ENCODE measurements at regions not wholly inside any gene's neighbourhood (a gene's known extent, or its start where the extent isn't known, plus 50 kb on each side); places are given as distances from the start of the nearest gene placed in this dataset.

GRCh38 chr1:118716775-118717174, 271.4 kb downstream of the TBX15 start:
- Histone ChIP-seq H3K27me3 (no peaks in the 10 kb centered on the region), H3K9me3 (no peaks in the 10 kb centered on the region), H3K4me3 (no peak overlapping the region), H3K36me3 (no peaks in the 10 kb centered on the region), H3K4me1 (no peaks in the 10 kb centered on the region), H3K27ac (no peak overlapping the region)
- 65 to 74% methylated on average over 1 of the region's 1 CpG for WGBS, 2 donors
- intact Hi-C loops (cut with DNase I) = no loop called here
- DNase-seq = no peak
- TF ChIP-seq EP300 (IDR thresholded peaks at IDR 0.05) = no peak
- TF ChIP-seq CTCF (IDR thresholded peaks at IDR 0.05) = no peak
- no peak for TF ChIP-seq POLR2A (IDR thresholded peaks at IDR 0.05)
- no peak for TF ChIP-seq POLR2AphosphoS5 (IDR thresholded peaks at IDR 0.05)

GRCh38 chr1:118711356-118711755, 276.8 kb downstream of the TBX15 start:
- no peak for TF ChIP-seq POLR2A (IDR thresholded peaks at IDR 0.05)
- TF ChIP-seq EP300 (IDR thresholded peaks at IDR 0.05) = no peak
- no peak for TF ChIP-seq POLR2AphosphoS5 (IDR thresholded peaks at IDR 0.05)
- TF ChIP-seq CTCF (IDR thresholded peaks at IDR 0.05) = no peak
- intact Hi-C loops (cut with DNase I) = no loop called here
- DNase-seq = no peak
- Histone ChIP-seq H3K9me3 (no peaks in the 10 kb centered on the region), H3K36me3 (no peaks in the 10 kb centered on the region), H3K27me3 (no peaks in the 10 kb centered on the region), H3K4me3 (no peak overlapping the region), H3K4me1 (no peaks in the 10 kb centered on the region), H3K27ac (no peak overlapping the region)
- 50 to 58% methylated on average over 2 of the region's 2 CpGs for WGBS, 2 donors

GRCh38 chr1:118698911-118699310, 289.2 kb downstream of the TBX15 start:
- intact Hi-C loops (cut with DNase I) = no loop called here
- no peak overlapping the region for H3K27ac ChIP-seq
- 52 to 54% methylated on average over 2 of the region's 2 CpGs for WGBS, 2 donors
- no peak for DNase-seq
- no peaks in the 10 kb centered on the region for H3K4me1 ChIP-seq
- no peak overlapping the region for H3K4me3 ChIP-seq
- no peaks in the 10 kb centered on the region for H3K27me3 ChIP-seq
- no peaks in the 10 kb centered on the region for H3K9me3 ChIP-seq
- TF ChIP-seq CTCF (IDR thresholded peaks at IDR 0.05) = no peak
- TF ChIP-seq POLR2A (IDR thresholded peaks at IDR 0.05) = no peak
- no peak for TF ChIP-seq EP300 (IDR thresholded peaks at IDR 0.05)
- no peak for TF ChIP-seq POLR2AphosphoS5 (IDR thresholded peaks at IDR 0.05)
- H3K36me3 ChIP-seq = no peaks in the 10 kb centered on the region

- Histone ChIP-seq H3K4me3 (no peak overlapping the region), H3K9me3 (peaks cover 0 to 2% (median 0%) of the 10 kb centered on the region in 4 donors), H3K27me3 (no peaks in the 10 kb centered on the region), H3K27ac (no peak overlapping the region), H3K36me3 (no peaks in the 10 kb centered on the region), H3K4me1 (no peaks in the 10 kb centered on the region)
- no peak for TF ChIP-seq POLR2A (IDR thresholded peaks at IDR 0.05)
- no peak for TF ChIP-seq POLR2AphosphoS5 (IDR thresholded peaks at IDR 0.05)
- no peak for TF ChIP-seq EP300 (IDR thresholded peaks at IDR 0.05)
- TF ChIP-seq CTCF (IDR thresholded peaks at IDR 0.05) = no peak
- intact Hi-C loops (cut with DNase I) = no loop called here
- DNase-seq = no peak
- WGBS, 2 donors = 20 to 52% methylated on average over 1 of the region's 1 CpG
Measured at GRCh38 chr1:118692143-118692542, 296.0 kb downstream of the TBX15 start.

- no peak for TF ChIP-seq CTCF (IDR thresholded peaks at IDR 0.05)
- TF ChIP-seq POLR2AphosphoS5 (IDR thresholded peaks at IDR 0.05) = no peak
- TF ChIP-seq EP300 (IDR thresholded peaks at IDR 0.05) = no peak
- TF ChIP-seq POLR2A (IDR thresholded peaks at IDR 0.05) = no peak
- Histone ChIP-seq H3K4me1 (no peaks in the 10 kb centered on the region), H3K27ac (no peak overlapping the region), H3K9me3 (peaks cover 0 to 2% (median 0%) of the 10 kb centered on the region in 4 donors), H3K4me3 (no peak overlapping the region), H3K27me3 (no peaks in the 10 kb centered on the region), H3K36me3 (no peaks in the 10 kb centered on the region)
- 68 to 77% methylated on average over 2 of the region's 2 CpGs for WGBS, 2 donors
- intact Hi-C loops (cut with DNase I) = no loop called here
- DNase-seq = no peak
Measured at GRCh38 chr1:118688891-118689290, 299.3 kb downstream of the TBX15 start.

Measured in sigmoid colon (tissue), 6 donors.